ENCODE measurements at regions not wholly inside any gene's neighbourhood (a gene's known extent, or its start where the extent isn't known, plus 50 kb on each side); places are given as distances from the start of the nearest gene placed in this dataset.

- no peak for DNase-seq
Measured at GRCh38 chr6:18674346-18674745, 287.2 kb downstream of the RNF144B start.

GRCh38 chr6:18675881-18676280 is 288.7 kb downstream of the RNF144B start:
- no peak for DNase-seq

- DNase-seq = no peak
Measured at GRCh38 chr6:18676548-18676947, 289.4 kb downstream of the RNF144B start.

- DNase-seq = peak in 2 of 3 donors; percentile 0 to 9
Measured at GRCh38 chr6:18680842-18681241, 293.7 kb downstream of the RNF144B start.

- no peak for DNase-seq
Measured at GRCh38 chr6:18681832-18682503, 294.8 kb downstream of the RNF144B start.

GRCh38 chr6:18684343-18684742 is 297.2 kb downstream of the RNF144B start:
- DNase-seq = no peak

- DNase-seq = no peak
Measured at GRCh38 chr6:18692929-18693685, 306.0 kb downstream of the RNF144B start.

GRCh38 chr6:18693881-18694280 is 306.7 kb downstream of the RNF144B start:
- DNase-seq = no peak

GRCh38 chr6:18703546-18703945 is 316.4 kb downstream of the RNF144B start:
- no peak for DNase-seq

- no peak for DNase-seq
Measured at GRCh38 chr6:18707714-18708439, 320.7 kb downstream of the RNF144B start.

- DNase-seq = no peak
Measured at GRCh38 chr6:18712595-18712994, 325.4 kb downstream of the RNF144B start.

GRCh38 chr6:18720075-18720474 is 332.9 kb downstream of the RNF144B start:
- no peak for DNase-seq

GRCh38 chr6:18724056-18724455 is 336.9 kb downstream of the RNF144B start:
- no peak for DNase-seq

GRCh38 chr6:18725449-18725848 is 338.3 kb downstream of the RNF144B start:
- no peak for DNase-seq

- DNase-seq = no peak
Measured at GRCh38 chr6:18733921-18734550, 346.9 kb downstream of the RNF144B start.

GRCh38 chr6:18741741-18742140 is 354.6 kb downstream of the RNF144B start:
- DNase-seq = no peak

- no peak for DNase-seq
Measured at GRCh38 chr6:18742406-18742805, 355.3 kb downstream of the RNF144B start.

GRCh38 chr6:18746727-18747126 is 359.6 kb downstream of the RNF144B start:
- DNase-seq = no peak

GRCh38 chr6:18748314-18748713 is 361.2 kb downstream of the RNF144B start:
- no peak for DNase-seq

- DNase-seq = no peak
Measured at GRCh38 chr6:18752278-18753068, 365.3 kb downstream of the RNF144B start.

- no peak for DNase-seq
Measured at GRCh38 chr6:18753076-18753475, 365.9 kb downstream of the RNF144B start.

- DNase-seq = no peak
Measured at GRCh38 chr6:18763086-18763485, 375.9 kb downstream of the RNF144B start.
